Erythroblast (primary cell): ENCODE measurements at regions not wholly inside any gene's neighbourhood (a gene's known extent, or its start where the extent isn't known, plus 50 kb on each side); places are given as distances from the start of the nearest gene placed in this dataset.

Experiments
- GATA1 ChIP-seq: IDR thresholded peaks from 2 replicates; pipeline ENCODE4 v1.6.1; 2011; ENCODE audit warnings: low read depth, mild to moderate bottlenecking, control low read depth, low read length, moderate library complexity
- POLR2A ChIP-seq: IDR thresholded peaks from 2 replicates; pipeline ENCODE4 v1.6.1; 2011; ENCODE audit warnings: mild to moderate bottlenecking, low read length

DNA sequence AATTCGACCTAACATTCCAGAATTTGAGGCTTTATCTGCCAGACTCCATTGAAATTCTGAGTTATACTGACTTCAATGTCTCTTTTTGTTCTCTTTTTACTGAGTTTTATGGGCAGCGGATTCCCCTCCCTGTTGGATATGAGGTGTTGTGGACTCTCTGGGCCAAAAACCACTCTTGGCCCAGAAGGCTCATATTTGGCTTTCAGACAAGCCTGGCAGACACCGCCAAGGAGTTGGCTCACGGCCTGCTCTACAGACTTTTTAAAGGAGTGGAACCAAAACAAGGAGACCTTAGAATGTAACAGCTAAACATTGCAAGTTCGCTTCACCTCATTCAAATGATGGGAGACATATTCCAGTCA lies 206.4 kb upstream of the NCKAP5 start:
- TF ChIP-seq POLR2A (no peak), GATA1 (no peak)
